Forelimb muscle (tissue), 1 donor: ENCODE measurements at regions not wholly inside any gene's neighbourhood (a gene's known extent, or its start where the extent isn't known, plus 50 kb on each side); places are given as distances from the start of the nearest gene placed in this dataset.

Experiments
- DNase-seq: peaks from one replicate; pipeline ENCODE4 v3.0.0-alpha.2; 2013; ENCODE audit warnings: low read depth

GRCh38 chr16:86316967-86317812 is 193.1 kb upstream of the FOXF1 start:
- DNase-seq, result no peak

GRCh38 chr16:86317813-86318650 is 192.3 kb upstream of the FOXF1 start:
- DNase-seq, result no peak

- DNase-seq, result no peak
These were observed 190.6 kb upstream of the FOXF1 start for GRCh38 chr16:86319585-86320236.

- no peak for DNase-seq
These were observed 190.1 kb upstream of the FOXF1 start for GRCh38 chr16:86320237-86320595.

- no peak for DNase-seq
These were observed 188.8 kb upstream of the FOXF1 start for GRCh38 chr16:86321491-86321890.

GRCh38 chr16:86322283-86322682 is 188.0 kb upstream of the FOXF1 start:
- no peak for DNase-seq

- DNase-seq, result no peak
These were observed 187.5 kb upstream of the FOXF1 start for GRCh38 chr16:86322806-86323205.

- DNase-seq, result no peak
These were observed 186.0 kb upstream of the FOXF1 start for GRCh38 chr16:86324320-86324719.

- no peak for DNase-seq
These were observed 185.0 kb upstream of the FOXF1 start for GRCh38 chr16:86325360-86325759.

- no peak for DNase-seq
These were observed 184.4 kb upstream of the FOXF1 start for GRCh38 chr16:86325895-86326294.

- DNase-seq, result no peak
These were observed 183.0 kb upstream of the FOXF1 start for GRCh38 chr16:86327321-86327720.

- DNase-seq, result no peak
These were observed 179.4 kb upstream of the FOXF1 start for GRCh38 chr16:86330906-86331305.

- DNase-seq, result no peak
These were observed 176.2 kb upstream of the FOXF1 start for GRCh38 chr16:86334079-86334635.

- no peak for DNase-seq
These were observed 174.8 kb upstream of the FOXF1 start for GRCh38 chr16:86335266-86336172.

GRCh38 chr16:86337138-86337537 is 173.2 kb upstream of the FOXF1 start:
- no peak for DNase-seq

GRCh38 chr16:86337581-86338402 is 172.5 kb upstream of the FOXF1 start:
- DNase-seq, result no peak

GRCh38 chr16:86338403-86339115 is 171.8 kb upstream of the FOXF1 start:
- no peak for DNase-seq

- DNase-seq, result no peak
These were observed 168.0 kb upstream of the FOXF1 start for GRCh38 chr16:86342161-86342834.
